ENCODE measurements at regions not wholly inside any gene's neighbourhood (a gene's known extent, or its start where the extent isn't known, plus 50 kb on each side); places are given as distances from the start of the nearest gene placed in this dataset.
A peak's percentile ranks its signal among the peaks of the same experiment; 100 is the strongest.

GRCh38 chr7:110587294-110587693 lies 503.6 kb upstream of the LRRN3 start:
- DNase-seq (no peak), ATAC-seq (ENCODE audit: insufficient read depth, low FRiP score) (no peak)
- H3K36me3 ChIP-seq (ENCODE audit: control insufficient read depth in 4 of 4, insufficient read depth in 4 of 4, low read length in 4 of 4) = no peaks in the 10 kb centered on the region
- H3K27me3 ChIP-seq (ENCODE audit: control insufficient read depth in 3 of 3, insufficient read depth in 3 of 3, low read length in 2 of 3) = no peaks in the 10 kb centered on the region
- TF ChIP-seq CTCF (IDR thresholded peaks at IDR 0.05; ENCODE audit: control extremely low read depth, extremely low read depth) = no peak
- no peaks in the 10 kb centered on the region for H3K4me1 ChIP-seq (ENCODE audit: control insufficient read depth in 5 of 5, insufficient read depth in 5 of 5, low read length in 5 of 5)
- no peak overlapping the region for H3K4me3 ChIP-seq
- H3K9ac ChIP-seq (ENCODE audit: insufficient read depth in 1 of 2, low read length in 2 of 2) = no peak overlapping the region
- no peak overlapping the region for H3K27ac ChIP-seq (ENCODE audit: low read depth in 1 of 2, low read length in 1 of 2)
- no peaks in the 10 kb centered on the region for H3K9me3 ChIP-seq (ENCODE audit: control insufficient read depth in 4 of 4, insufficient read depth in 3 of 4, low read length in 3 of 4)

GRCh38 chr7:110590415-110590814 lies 500.5 kb upstream of the LRRN3 start:
- ATAC-seq (ENCODE audit: insufficient read depth, low FRiP score) = no peak
- H3K4me1 ChIP-seq (ENCODE audit: control insufficient read depth in 5 of 5, insufficient read depth in 5 of 5, low read length in 5 of 5) = no peaks in the 10 kb centered on the region
- no peaks in the 10 kb centered on the region for H3K27me3 ChIP-seq (ENCODE audit: control insufficient read depth in 3 of 3, insufficient read depth in 3 of 3, low read length in 2 of 3)
- peaks cover 0 to 2% (median 0%) of the 10 kb centered on the region in 4 donors for H3K9me3 ChIP-seq (ENCODE audit: control insufficient read depth in 4 of 4, insufficient read depth in 3 of 4, low read length in 3 of 4)
- TF ChIP-seq CTCF (IDR thresholded peaks at IDR 0.05; ENCODE audit: control extremely low read depth, extremely low read depth) = no peak
- H3K36me3 ChIP-seq (ENCODE audit: control insufficient read depth in 4 of 4, insufficient read depth in 4 of 4, low read length in 4 of 4) = no peaks in the 10 kb centered on the region
- no peak overlapping the region for H3K4me3 ChIP-seq
- peak; percentile 62 to 82 (median 70) for DNase-seq
- H3K9ac ChIP-seq (ENCODE audit: insufficient read depth in 1 of 2, low read length in 2 of 2) = no peak overlapping the region
- no peak overlapping the region for H3K27ac ChIP-seq (ENCODE audit: low read depth in 1 of 2, low read length in 1 of 2)
- 63 to 83% methylated on average over 5 of the region's 5 CpGs for WGBS, 2 donors

GRCh38 chr7:110591341-110591740 lies 499.6 kb upstream of the LRRN3 start:
- WGBS, 2 donors = 89 to 91% methylated on average over 4 of the region's 4 CpGs
- Histone ChIP-seq H3K36me3 (ENCODE audit: control insufficient read depth in 4 of 4, insufficient read depth in 4 of 4, low read length in 4 of 4) (no peaks in the 10 kb centered on the region), H3K9me3 (ENCODE audit: control insufficient read depth in 4 of 4, insufficient read depth in 3 of 4, low read length in 3 of 4) (peaks cover 0 to 2% (median 0%) of the 10 kb centered on the region in 4 donors), H3K27me3 (ENCODE audit: control insufficient read depth in 3 of 3, insufficient read depth in 3 of 3, low read length in 2 of 3) (no peaks in the 10 kb centered on the region), H3K4me3 (no peak overlapping the region), H3K9ac (ENCODE audit: insufficient read depth in 1 of 2, low read length in 2 of 2) (no peak overlapping the region), H3K4me1 (ENCODE audit: control insufficient read depth in 5 of 5, insufficient read depth in 5 of 5, low read length in 5 of 5) (no peaks in the 10 kb centered on the region), H3K27ac (ENCODE audit: low read depth in 1 of 2, low read length in 1 of 2) (no peak overlapping the region)
- TF ChIP-seq CTCF (IDR thresholded peaks at IDR 0.05; ENCODE audit: control extremely low read depth, extremely low read depth) = no peak
- ATAC-seq (ENCODE audit: insufficient read depth, low FRiP score) (no peak), DNase-seq (no peak)

- Histone ChIP-seq H3K9me3 (ENCODE audit: control insufficient read depth in 4 of 4, insufficient read depth in 3 of 4, low read length in 3 of 4) (peaks cover 0 to 2% (median 0%) of the 10 kb centered on the region in 4 donors), H3K4me1 (ENCODE audit: control insufficient read depth in 5 of 5, insufficient read depth in 5 of 5, low read length in 5 of 5) (no peaks in the 10 kb centered on the region), H3K4me3 (no peak overlapping the region), H3K9ac (ENCODE audit: insufficient read depth in 1 of 2, low read length in 2 of 2) (no peak overlapping the region), H3K36me3 (ENCODE audit: control insufficient read depth in 4 of 4, insufficient read depth in 4 of 4, low read length in 4 of 4) (no peaks in the 10 kb centered on the region), H3K27ac (ENCODE audit: low read depth in 1 of 2, low read length in 1 of 2) (no peak overlapping the region), H3K27me3 (ENCODE audit: control insufficient read depth in 3 of 3, insufficient read depth in 3 of 3, low read length in 2 of 3) (no peaks in the 10 kb centered on the region)
- WGBS, 2 donors = 60 to 72% methylated on average over 1 of the region's 1 CpG
- TF ChIP-seq CTCF (IDR thresholded peaks at IDR 0.05; ENCODE audit: control extremely low read depth, extremely low read depth) = no peak
- ATAC-seq (ENCODE audit: insufficient read depth, low FRiP score) (no peak), DNase-seq (no peak)
Measured at GRCh38 chr7:110592557-110592956, 498.4 kb upstream of the LRRN3 start.
